GM13976 (cell line): ENCODE measurements at regions not wholly inside any gene's neighbourhood (a gene's known extent, or its start where the extent isn't known, plus 50 kb on each side); places are given as distances from the start of the nearest gene placed in this dataset.

Experiments used
- DNase-seq: peaks from one replicate; pipeline ENCODE4 v3.0.0; 2012; ENCODE audit warnings: low spot score
- CTCF ChIP-seq: IDR thresholded peaks from 2 replicates; pipeline ENCODE4 v1.5.1; 2012; ENCODE audit warnings: borderline replicate concordance, mild to moderate bottlenecking; ENCODE audit not compliant: insufficient read depth; ENCODE audit errors: extremely low read depth, missing control alignments, control extremely low read depth
- in situ Hi-C: fragments of 300-500 bp; cut with MboI; formaldehyde crosslinking; loops from one replicate; pipeline ENCODE4 v1.12.0; 2022; ENCODE audit warnings: low sequenced_read_pairs, mixed read lengths, inconsistent platforms; ENCODE audit not compliant: unreplicated experiment

GRCh38 chr15:93524432-93524831 lies 435.4 kb upstream of the RGMA start:
- no peak for DNase-seq
- no peak for TF ChIP-seq CTCF
- in situ Hi-C loops = no loop called here

GRCh38 chr15:93523481-93523880 lies 434.5 kb upstream of the RGMA start:
- no peak for DNase-seq
- no peak for TF ChIP-seq CTCF
- in situ Hi-C loops = no loop called here

GRCh38 chr15:93520206-93520605 lies 431.2 kb upstream of the RGMA start:
- TF ChIP-seq CTCF = no peak
- DNase-seq = no peak
- in situ Hi-C loops = no loop called here

GRCh38 chr15:93519599-93519998 lies 430.6 kb upstream of the RGMA start:
- no peak for DNase-seq
- in situ Hi-C loops = no loop called here
- no peak for TF ChIP-seq CTCF

GRCh38 chr15:93517176-93517575 lies 428.2 kb upstream of the RGMA start:
- in situ Hi-C loops = no loop called here
- TF ChIP-seq CTCF = no peak
- DNase-seq = no peak

- DNase-seq = no peak
- TF ChIP-seq CTCF = no peak
- in situ Hi-C loops = no loop called here
Measured at GRCh38 chr15:93515256-93516051, 426.4 kb upstream of the RGMA start.
